SHP77 treated with DMSO at 0.1 percent for 48 hours (cell line): ENCODE measurements at regions not wholly inside any gene's neighbourhood (a gene's known extent, or its start where the extent isn't known, plus 50 kb on each side); places are given as distances from the start of the nearest gene placed in this dataset.
"Not testable (repeated sequence)": the region's sequence is repeated elsewhere in the genome, so short reads cannot be mapped to it uniquely, and the experiment has no call there.

Source experiments
- DNase-seq: peaks from one replicate; lab custom pipeline; 2025; lab: John Stamatoyannopoulos, UW

DNA sequence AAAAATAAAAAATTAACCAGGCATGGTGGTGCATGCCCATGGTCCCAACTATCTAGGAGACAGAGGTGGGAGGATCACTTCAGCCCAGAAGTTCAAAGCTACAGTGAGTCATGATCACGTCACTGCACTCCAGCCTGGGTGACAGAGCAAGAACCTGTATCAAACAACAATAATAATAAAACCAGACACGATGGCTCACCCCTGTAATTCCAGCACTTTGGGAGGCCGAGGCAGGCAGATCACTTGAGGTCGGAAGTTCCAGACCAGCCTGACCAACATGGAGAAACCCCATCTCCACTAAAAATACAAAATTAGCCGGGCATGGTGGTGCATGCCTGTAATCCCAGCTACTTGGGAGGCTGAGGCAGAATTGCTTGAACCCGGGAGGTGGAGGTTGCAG lies 159.4 kb downstream of the SKIDA1 start:
- not testable (repeated sequence) for DNase-seq

- DNase-seq: no peak
These were observed 161.0 kb downstream of the SKIDA1 start for GRCh38 chr10:21364196-21365114.

- no peak for DNase-seq
These were observed 161.8 kb downstream of the SKIDA1 start for GRCh38 chr10:21363731-21364104.

GRCh38 chr10:21363092-21363730 lies 162.3 kb downstream of the SKIDA1 start:
- no peak for DNase-seq

GRCh38 chr10:21359202-21359601 lies 166.3 kb downstream of the SKIDA1 start:
- no peak for DNase-seq

DNA sequence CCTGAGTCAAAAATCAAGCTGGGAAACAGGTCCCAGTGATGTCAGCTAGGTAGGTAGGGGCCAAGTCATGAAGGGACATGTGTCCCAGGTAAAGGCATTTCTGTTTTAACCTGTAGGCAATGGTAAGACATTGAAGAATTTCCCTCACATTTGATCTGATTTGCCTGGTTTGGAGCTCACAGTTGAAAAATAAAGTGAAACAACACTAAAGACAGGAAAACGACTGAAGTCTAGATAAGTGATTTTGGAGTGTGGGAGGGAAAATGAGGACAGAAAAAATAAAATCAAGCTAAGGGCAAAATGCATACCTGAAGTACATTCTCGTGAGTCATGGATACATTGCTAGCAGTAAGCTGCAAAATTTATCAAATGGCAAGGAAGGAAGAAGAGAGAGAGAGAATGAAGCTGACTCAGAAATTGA lies 169.9 kb downstream of the SKIDA1 start:
- DNase-seq: no peak

DNA sequence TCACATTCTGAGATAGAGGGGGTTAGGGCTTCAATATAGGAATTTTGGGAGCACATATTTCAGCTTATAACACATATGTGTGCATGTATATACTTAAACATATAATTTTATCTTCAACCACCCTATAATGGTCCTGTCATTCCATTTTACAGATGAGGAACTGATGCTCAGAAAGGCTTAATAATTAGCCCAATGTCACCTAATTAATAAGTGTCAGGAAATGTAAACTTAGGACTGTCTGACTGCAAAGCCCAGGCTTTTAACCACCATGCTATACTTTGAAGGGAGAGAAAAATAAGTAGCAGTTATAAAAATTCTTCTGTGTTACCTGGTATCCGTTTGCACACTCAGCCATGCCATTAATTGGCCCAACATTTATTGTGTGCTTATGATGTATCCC lies 172.6 kb downstream of the SKIDA1 start:
- no peak for DNase-seq

GRCh38 chr10:21351594-21351993 lies 173.9 kb downstream of the SKIDA1 start:
- DNase-seq: not testable (repeated sequence)

DNA sequence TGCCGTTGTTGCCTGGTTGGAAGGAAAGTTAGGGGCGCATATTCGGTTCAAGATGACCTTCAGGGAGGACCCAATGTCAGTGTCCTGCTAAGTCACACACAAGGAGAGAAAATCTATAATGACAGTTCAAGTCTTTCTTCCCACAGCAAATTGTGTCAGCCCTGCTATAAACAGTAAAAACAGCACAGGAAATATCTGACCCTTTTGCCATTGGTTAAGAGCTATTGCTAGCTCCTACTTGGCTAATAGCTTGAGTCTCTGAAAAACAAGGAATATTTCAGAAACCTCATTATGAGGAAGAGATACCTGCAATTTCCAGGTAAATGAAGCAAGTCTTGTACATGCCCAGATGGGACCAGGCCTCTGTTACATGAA lies 175.6 kb downstream of the SKIDA1 start:
- no peak for DNase-seq

DNA sequence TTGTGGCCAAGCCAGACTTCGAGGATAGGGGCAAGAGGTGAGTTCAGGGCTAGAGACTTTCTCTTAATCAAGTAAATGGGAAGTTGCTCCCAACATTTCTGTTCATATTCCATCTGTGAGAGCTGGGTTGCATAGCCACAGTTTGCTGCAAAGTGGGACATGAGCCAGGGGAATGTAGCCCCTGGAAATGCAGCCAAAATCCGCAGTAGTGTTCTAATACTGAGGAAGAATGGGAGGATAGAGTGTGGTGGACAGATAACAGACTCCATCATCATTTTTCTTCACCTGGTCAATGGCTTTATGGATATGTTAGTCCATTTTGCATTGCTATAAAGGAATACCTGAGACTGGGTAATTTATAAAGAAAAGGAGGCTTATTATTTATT lies 177.7 kb downstream of the SKIDA1 start:
- DNase-seq: no peak

- DNase-seq: no peak
These were observed 178.3 kb downstream of the SKIDA1 start for GRCh38 chr10:21347043-21347784.

DNA sequence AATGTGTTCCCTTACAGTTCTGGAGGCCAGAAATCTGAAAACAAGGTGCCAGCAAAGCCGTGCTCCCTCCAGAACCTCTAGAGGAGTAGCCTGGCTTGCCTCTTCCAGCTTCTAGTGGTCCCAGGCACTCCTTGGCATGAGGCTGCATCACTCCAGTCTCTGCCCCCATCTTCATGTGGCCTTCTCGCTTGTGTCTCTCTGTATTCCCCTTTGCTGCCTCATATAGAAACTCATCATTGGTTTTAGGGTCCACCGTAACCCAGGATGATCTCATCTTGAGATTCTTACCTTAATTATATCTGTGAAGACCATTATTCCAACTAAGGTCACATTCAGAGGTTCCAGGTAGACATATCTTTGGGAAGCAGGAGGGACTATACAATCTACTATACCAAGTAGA lies 182.4 kb downstream of the SKIDA1 start:
- no peak for DNase-seq

DNA sequence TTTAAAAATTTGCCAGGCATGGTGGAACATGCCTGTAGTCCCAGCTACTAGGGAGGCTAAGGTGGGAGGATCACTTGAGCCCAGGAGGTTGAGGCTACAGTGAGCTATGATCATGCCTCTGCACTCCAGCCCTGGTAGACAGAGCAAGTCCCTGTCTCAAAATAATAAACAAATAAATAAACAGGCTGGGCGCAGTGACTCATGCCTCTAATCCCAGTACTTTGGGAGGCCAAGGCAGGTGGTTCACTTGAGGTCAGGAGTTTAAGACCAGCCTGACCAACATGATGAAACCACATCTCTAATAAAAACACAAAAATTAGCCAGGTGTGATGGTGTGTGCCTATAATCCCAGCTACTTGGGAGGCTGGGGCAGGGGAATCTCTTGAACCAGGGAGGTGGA lies 183.0 kb downstream of the SKIDA1 start:
- not testable (repeated sequence) for DNase-seq

GRCh38 chr10:21340331-21340730 lies 185.2 kb downstream of the SKIDA1 start:
- DNase-seq: no peak

DNA sequence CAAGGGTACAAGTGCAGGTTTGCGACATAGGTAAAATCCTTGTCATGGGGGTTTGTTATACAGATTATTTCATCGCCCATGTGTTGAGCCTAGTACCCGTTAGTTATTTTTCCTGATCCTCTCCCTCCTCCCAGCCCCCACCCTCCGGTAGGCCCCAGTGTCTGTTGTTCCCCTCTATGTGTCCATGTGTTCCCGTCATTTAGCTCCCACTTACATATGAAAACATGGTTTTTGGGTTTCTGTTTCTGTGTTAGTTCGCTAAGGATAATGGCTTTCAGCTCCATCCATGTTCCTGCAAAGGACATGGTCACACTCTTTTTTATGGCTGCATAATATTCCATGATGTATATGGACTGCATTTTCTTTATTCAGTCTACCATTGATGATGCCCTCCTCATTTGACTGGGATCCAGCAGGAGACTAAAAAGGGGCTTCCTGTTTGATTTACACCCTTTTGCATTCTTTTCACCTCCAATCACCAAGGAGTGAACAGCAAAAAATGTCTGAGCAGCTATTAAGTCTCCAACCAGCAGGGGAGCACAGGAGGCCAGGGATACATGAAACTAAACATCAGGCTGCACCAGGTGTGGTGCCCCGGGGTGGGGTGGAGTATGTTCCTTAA lies 188.2 kb downstream of the SKIDA1 start:
- DNase-seq: no peak

- DNase-seq: peak; percentile 24
These were observed 188.9 kb downstream of the SKIDA1 start for GRCh38 chr10:21336476-21337170.

DNA sequence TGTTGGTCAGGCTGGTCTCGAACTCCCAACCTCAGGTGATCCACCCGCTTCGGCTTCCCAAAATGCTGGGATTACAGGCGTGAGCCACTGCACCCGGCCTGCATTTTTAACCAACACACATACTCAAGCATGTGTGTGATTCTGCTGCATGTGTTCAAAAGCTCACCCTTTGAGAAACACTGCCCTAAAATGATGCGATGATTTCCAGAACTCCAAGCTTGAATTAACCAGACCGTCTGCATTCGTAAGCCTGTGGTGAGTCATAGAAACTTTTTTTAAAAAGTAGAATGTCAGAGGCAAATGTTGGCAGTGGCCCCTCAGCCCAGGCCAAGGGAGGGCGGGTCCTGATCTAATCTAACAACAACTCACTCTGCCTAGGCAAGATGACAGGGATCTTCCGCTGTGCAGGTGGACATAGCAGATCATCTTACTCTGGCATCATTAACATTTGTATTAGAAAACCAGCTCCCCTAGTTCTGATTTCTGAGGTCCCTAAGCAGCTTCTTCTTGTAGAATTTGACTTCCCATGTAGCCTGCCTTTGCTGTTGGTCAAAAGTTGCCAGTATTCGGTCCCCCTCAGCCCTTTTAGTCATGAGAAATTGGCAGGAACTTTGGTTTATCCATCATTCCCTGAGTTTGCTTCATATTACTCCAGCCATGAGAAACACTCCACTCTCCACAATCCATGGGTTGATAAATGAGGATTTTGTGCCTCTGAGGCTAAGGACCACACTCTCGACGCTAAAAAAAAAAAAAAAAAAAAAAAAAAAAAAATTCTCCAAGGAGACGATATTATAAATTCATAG lies 190.4 kb downstream of the SKIDA1 start:
- DNase-seq: no peak

- DNase-seq: no peak
These were observed 194.9 kb downstream of the SKIDA1 start for GRCh38 chr10:21330628-21331020.

DNA sequence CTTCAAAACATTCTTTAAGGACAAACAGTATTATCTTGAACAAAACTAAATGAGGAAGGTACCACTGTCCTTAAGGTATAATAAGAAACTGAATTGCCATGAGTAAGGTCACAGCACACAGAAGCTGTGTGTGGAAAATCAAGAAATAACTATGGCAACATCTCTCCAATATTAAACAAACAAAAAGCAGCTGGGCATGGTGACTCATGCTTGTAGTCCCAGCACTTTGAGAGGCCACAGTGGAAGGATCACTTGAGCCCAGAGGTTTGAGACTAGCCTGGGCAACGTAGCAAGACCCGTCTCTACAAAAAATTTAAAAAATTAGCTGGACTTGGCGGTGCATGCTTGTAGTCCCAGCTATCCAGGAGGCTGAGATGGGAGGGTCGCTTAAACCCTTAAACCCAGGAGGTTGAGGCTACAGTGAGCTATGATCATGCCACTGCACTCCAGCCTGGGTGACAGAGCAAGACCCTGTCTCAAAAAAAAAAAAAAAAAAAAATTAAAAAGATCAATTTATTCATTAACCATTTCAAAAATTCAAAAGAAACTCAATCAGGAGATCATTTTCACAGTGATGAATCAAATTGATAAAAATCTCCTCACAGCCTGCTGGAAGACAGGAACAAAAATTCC lies 195.4 kb downstream of the SKIDA1 start:
- DNase-seq: peak; percentile 84

DNA sequence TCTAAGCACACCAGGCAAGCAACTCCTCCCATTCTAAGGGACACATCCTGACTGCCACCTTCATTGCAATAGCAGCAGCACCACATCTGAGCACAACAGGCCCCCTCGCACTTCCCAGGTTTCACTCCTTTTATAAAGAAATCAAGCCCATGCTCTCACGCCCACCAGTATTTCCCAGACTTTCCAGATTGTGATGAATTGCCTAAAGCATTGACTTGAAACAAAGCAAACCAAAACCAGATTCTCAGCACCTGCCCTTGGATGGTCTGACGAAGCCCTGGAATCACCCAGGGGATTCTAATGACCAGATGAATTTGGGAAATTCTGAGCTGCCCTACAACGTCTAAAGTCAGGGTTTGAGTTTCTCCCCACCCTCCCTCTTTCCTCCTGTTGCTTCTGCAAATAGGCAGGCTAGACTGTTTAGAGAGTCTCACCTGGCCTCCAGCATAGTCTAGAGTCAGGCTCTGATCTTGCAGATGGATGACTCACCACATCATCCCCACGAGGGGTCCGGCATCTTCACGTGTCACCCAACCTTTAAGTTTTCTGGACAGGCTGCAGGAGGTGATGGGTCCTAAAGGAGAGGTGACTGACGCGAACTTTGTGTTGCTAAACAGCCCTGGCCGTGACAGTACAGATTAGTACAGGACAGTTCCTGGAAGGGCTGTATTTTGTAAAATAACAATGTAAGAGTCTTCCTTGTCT lies 198.0 kb downstream of the SKIDA1 start:
- DNase-seq: no peak
